ENCODE measurements at regions not wholly inside any gene's neighbourhood (a gene's known extent, or its start where the extent isn't known, plus 50 kb on each side); places are given as distances from the start of the nearest gene placed in this dataset.
"Not testable (repeated sequence)": the region's sequence is repeated elsewhere in the genome, so short reads cannot be mapped to it uniquely, and the experiment has no call there.

DNA sequence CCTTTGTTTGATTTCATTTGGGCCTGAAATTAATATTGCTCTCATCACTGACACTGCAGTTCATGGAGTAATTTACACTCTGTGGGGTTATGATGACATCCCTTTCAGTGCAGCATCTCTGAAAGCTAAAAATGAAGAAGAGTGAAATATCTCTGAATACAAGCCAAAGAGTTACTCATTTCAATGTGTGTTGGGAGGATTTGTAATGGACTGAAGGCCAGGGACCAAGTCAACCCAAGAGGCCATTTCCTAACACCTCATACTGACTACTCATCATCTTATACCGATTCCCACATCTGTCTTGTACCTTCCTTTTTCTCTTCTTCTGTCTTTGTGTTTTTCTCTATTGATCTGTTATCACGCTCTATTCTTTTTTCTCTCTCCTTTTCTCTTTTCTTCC, 374.4 kb upstream of the FRG1 start:
- CTCF ChIA-PET; H3K23ac ChIP-seq (ENCODE audit: low read depth, low read length); H3K27me3 ChIP-seq (ENCODE audit: control insufficient read depth, insufficient read depth, low read length); H3K9me3 ChIP-seq (ENCODE audit: control insufficient read depth, insufficient read depth, low read length); H3K4me3 ChIP-seq (ENCODE audit: insufficient read depth, low read depth, low read length); ATAC-seq (ENCODE audit: low read depth); H3K56ac ChIP-seq (ENCODE audit: extremely low read depth, insufficient read depth, low read length); H2BK15ac ChIP-seq (ENCODE audit: low read depth, low read length); H3K4me2 ChIP-seq (ENCODE audit: low read depth, low read length); BruUV-seq (replicated peaks); H2BK20ac ChIP-seq (ENCODE audit: low read depth, low read length); DNase-seq; H2BK120ac ChIP-seq (ENCODE audit: low read depth, low read length); H2AK9ac ChIP-seq (replicated peaks; ENCODE audit: low read depth, low read length, poor library complexity); H4K20me1 ChIP-seq (ENCODE audit: insufficient read depth, low read length); in situ Hi-C loops (cut with MboI; ENCODE audit: low sequenced_read_pairs); dilution Hi-C loops (cut with HindIII; ENCODE audit: low sequenced_read_pairs, unreplicated experiment); H3K27ac ChIP-seq (ENCODE audit: insufficient read depth, low read length); intact Hi-C loops (cut with micrococcal nuclease); H3K4ac ChIP-seq (ENCODE audit: low read depth, low read length); POLR2A ChIA-PET (ENCODE audit: unreplicated experiment); H3K4me1 ChIP-seq (ENCODE audit: control insufficient read depth, insufficient read depth, low read length); H3K14ac ChIP-seq (replicated peaks; ENCODE audit: low read depth, low read length); H4K91ac ChIP-seq (ENCODE audit: insufficient read depth, low read depth, low read length); H2AK5ac ChIP-seq (ENCODE audit: low read depth, low read length); H3K79me1 ChIP-seq (ENCODE audit: low read depth in 1 of 2, low read length in 2 of 2); H3K9me1 ChIP-seq (ENCODE audit: insufficient read depth, low read length); H4K5ac ChIP-seq (ENCODE audit: low read depth, low read length); H2BK5ac ChIP-seq (ENCODE audit: low read depth, low read length, poor library complexity, severe bottlenecking); H3K9ac ChIP-seq (ENCODE audit: low read depth, low read length); H4K8ac ChIP-seq (ENCODE audit: low read depth in 2 of 2, low read length in 2 of 2); H3K36me3 ChIP-seq (ENCODE audit: control insufficient read depth, insufficient read depth, low read length); H2AFZ ChIP-seq (replicated peaks; ENCODE audit: low read length, poor library complexity); H3K18ac ChIP-seq (ENCODE audit: low read depth, low read length): not testable (repeated sequence)
- whole genome bisulfite sequencing, 2 experiments (ENCODE audit: extremely low coverage in 2 of 2, insufficient read length in 1 of 2): no CpG with 5 or more reads among the region's 2 CpGs

DNA sequence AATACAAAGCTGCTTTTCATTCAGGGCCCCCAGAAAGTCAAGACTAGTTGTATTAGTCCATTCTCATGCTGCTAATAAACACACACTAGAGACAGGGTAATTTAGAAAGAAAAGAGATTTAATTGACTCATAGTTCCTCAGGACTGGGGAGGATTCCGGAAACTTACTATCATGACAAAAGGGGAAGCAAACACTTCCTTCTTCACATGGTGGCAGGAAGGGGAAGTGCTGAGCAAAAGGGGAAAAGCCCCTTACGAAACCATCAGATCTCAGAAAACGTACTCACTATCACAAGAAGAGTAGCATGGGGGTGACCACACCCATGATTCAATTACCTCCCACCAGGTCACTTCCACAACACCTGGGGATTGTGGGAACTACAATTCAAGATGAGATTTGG, 373.8 kb upstream of the FRG1 start:
- H3K36me3 ChIP-seq (ENCODE audit: control insufficient read depth, insufficient read depth, low read length); DNase-seq: not testable (repeated sequence)

More for the DNA sequence above, 373.8 kb upstream of the FRG1 start:
- CTCF ChIA-PET; H2BK20ac ChIP-seq (ENCODE audit: low read depth, low read length); H3K79me1 ChIP-seq (ENCODE audit: low read depth in 1 of 2, low read length in 2 of 2); H3K56ac ChIP-seq (ENCODE audit: extremely low read depth, insufficient read depth, low read length); H3K9me3 ChIP-seq (ENCODE audit: control insufficient read depth, insufficient read depth, low read length); H2AK9ac ChIP-seq (replicated peaks; ENCODE audit: low read depth, low read length, poor library complexity); H2BK5ac ChIP-seq (ENCODE audit: low read depth, low read length, poor library complexity, severe bottlenecking); POLR2A ChIA-PET (ENCODE audit: unreplicated experiment); H4K91ac ChIP-seq (ENCODE audit: insufficient read depth, low read depth, low read length); H2AK5ac ChIP-seq (ENCODE audit: low read depth, low read length); H3K9me1 ChIP-seq (ENCODE audit: insufficient read depth, low read length); H4K5ac ChIP-seq (ENCODE audit: low read depth, low read length); H3K27me3 ChIP-seq (ENCODE audit: control insufficient read depth, insufficient read depth, low read length); H3K4ac ChIP-seq (ENCODE audit: low read depth, low read length); H3K9ac ChIP-seq (ENCODE audit: low read depth, low read length); BruUV-seq (replicated peaks); H3K14ac ChIP-seq (replicated peaks; ENCODE audit: low read depth, low read length); H3K23ac ChIP-seq (ENCODE audit: low read depth, low read length); H3K18ac ChIP-seq (ENCODE audit: low read depth, low read length); H2BK120ac ChIP-seq (ENCODE audit: low read depth, low read length); H4K20me1 ChIP-seq (ENCODE audit: insufficient read depth, low read length); dilution Hi-C loops (cut with HindIII; ENCODE audit: low sequenced_read_pairs, unreplicated experiment); H4K8ac ChIP-seq (ENCODE audit: low read depth in 2 of 2, low read length in 2 of 2); H3K27ac ChIP-seq (ENCODE audit: insufficient read depth, low read length); ATAC-seq (ENCODE audit: low read depth); H2BK15ac ChIP-seq (ENCODE audit: low read depth, low read length); H3K4me2 ChIP-seq (ENCODE audit: low read depth, low read length); H3K4me1 ChIP-seq (ENCODE audit: control insufficient read depth, insufficient read depth, low read length); H3K4me3 ChIP-seq (ENCODE audit: insufficient read depth, low read depth, low read length); H2AFZ ChIP-seq (replicated peaks; ENCODE audit: low read length, poor library complexity); in situ Hi-C loops (cut with MboI; ENCODE audit: low sequenced_read_pairs); intact Hi-C loops (cut with micrococcal nuclease): not testable (repeated sequence)
- WGBS, 2 experiments (ENCODE audit: extremely low coverage in 2 of 2, insufficient read length in 1 of 2): no CpG with 5 or more reads among the region's 3 CpGs

Data from IMR-90 (cell line).